Activated naive CD4-positive, alpha-beta T cell treated with anti-CD3 and anti-CD28 coated beads, Interleukin-2, amount 50 U/mL, for 72 hours (primary cell): ENCODE measurements at regions not wholly inside any gene's neighbourhood (a gene's known extent, or its start where the extent isn't known, plus 50 kb on each side); places are given as distances from the start of the nearest gene placed in this dataset.

Source experiments
- ATAC-seq, 2 donors: fragments of 150-1000 bp; cut with Tn5 transposase; 2 replicates each; pipeline ENCODE4 v1.10.0; 2021; ENCODE audit warnings: mild to moderate bottlenecking in 2 of 2, moderate library complexity in 2 of 2
- DNase-seq, 2 donors: peaks; one replicate each; pipeline ENCODE4 v3.0.0; 2021 to 2022; ENCODE audit warnings: low spot score in 2 of 2
- H3K27ac Mint-ChIP-seq, 2 donors: one replicate each; pipeline ENCODE4 v1.8.0; 2022; ENCODE audit warnings: mild to moderate bottlenecking in 2 of 2, mixed read lengths in 2 of 2
- H3K36me3 Mint-ChIP-seq, 2 donors: one replicate each; pipeline ENCODE4 v1.8.0; 2022; ENCODE audit warnings: mixed read lengths in 2 of 2
- H3K9me3 Mint-ChIP-seq, 2 donors: one replicate each; pipeline ENCODE4 v1.8.0; 2022; ENCODE audit warnings: mixed read lengths in 2 of 2

DNA sequence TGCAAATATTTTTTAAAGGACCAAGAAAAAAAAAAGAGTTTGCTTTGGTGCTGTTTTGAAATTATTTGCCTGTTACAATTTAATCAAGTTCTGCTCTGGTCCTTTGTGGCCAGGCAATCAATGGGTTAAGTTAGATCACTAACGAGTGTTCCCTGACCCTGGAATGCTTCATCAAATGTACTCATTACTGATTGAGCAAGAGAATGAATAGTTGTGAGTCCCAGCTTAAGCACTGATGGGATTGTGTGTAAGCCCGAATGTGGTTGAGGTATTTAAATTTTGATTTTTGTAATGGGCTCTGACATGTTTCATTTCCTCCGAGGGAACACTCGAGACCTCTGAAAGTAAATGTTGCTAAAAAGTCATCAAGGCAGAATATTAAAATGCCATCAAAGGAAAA is 699.1 kb downstream of the MCTP2 start:
- no peak overlapping the region for H3K27ac Mint-ChIP-seq

GRCh38 chr15:94930960-94931359 is 699.6 kb downstream of the MCTP2 start:
- DNase-seq (no peak), ATAC-seq (no peak)
- Mint-ChIP-seq H3K9me3 (peaks cover 10 to 11% of the 10 kb centered on the region in 2 donors), H3K36me3 (peaks cover 0 to 9% of the 10 kb centered on the region in 2 donors), H3K27ac (no peak overlapping the region)

More for the DNA sequence above, 699.1 kb downstream of the MCTP2 start:
- DNase-seq (no peak), ATAC-seq (no peak)
- Mint-ChIP-seq H3K9me3 (peaks cover 9 to 10% of the 10 kb centered on the region in 2 donors), H3K36me3 (peaks cover 0 to 7% of the 10 kb centered on the region in 2 donors)

GRCh38 chr15:94934440-94934839 is 703.1 kb downstream of the MCTP2 start:
- H3K36me3 Mint-ChIP-seq: peaks cover 0 to 9% of the 10 kb centered on the region in 2 donors
- peaks cover 10 to 11% of the 10 kb centered on the region in 2 donors for H3K9me3 Mint-ChIP-seq
- no peak for DNase-seq
- ATAC-seq: no peak
- no peak overlapping the region for H3K27ac Mint-ChIP-seq

DNA sequence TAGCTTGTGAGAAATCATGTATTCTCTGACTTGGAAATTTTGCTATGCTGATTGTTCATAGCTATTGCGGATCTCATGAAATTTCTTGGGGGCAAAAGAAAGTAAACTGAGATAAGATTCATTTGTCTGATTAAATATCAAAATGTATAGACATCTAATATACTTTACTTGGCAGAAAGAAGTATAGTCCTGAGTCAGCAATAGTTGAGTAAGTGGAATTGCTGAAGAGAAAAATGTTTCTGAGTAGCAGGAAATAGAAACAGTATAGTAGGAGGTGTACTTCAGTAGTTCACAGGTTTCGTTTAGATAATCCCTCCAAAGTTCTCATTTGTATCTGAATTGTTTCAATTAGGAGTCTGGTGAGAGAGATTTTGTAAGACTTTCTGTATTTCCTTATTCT is 705.9 kb downstream of the MCTP2 start:
- Mint-ChIP-seq H3K9me3 (peaks cover 7 to 10% of the 10 kb centered on the region in 2 donors), H3K27ac (no peak overlapping the region), H3K36me3 (peaks cover 0 to 9% of the 10 kb centered on the region in 2 donors)
- no peak for DNase-seq
- ATAC-seq: no peak

DNA sequence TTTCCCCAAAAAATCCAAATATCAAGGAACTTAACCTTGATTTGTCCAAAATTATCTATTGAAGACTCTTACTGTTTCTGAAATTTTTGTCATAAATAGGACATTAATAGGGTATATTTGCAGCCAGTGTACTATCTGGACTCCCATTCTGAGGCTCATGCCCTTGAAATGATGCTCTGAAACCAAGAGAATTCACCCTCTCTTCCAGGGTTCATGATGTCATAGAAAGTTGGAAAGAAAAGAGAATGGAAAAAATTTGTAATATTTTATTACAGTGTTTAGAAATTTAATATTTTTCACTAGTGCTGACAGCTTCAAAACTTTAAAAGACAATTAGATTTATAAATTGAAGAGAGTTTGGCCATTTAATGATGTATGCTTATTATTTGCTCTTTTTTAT is 712.5 kb downstream of the MCTP2 start:
- H3K9me3 Mint-ChIP-seq: peaks cover 4 to 5% of the 10 kb centered on the region in 2 donors
- H3K36me3 Mint-ChIP-seq: no peaks in the 10 kb centered on the region
- no peak for ATAC-seq
- DNase-seq: no peak
- no peak overlapping the region for H3K27ac Mint-ChIP-seq

DNA sequence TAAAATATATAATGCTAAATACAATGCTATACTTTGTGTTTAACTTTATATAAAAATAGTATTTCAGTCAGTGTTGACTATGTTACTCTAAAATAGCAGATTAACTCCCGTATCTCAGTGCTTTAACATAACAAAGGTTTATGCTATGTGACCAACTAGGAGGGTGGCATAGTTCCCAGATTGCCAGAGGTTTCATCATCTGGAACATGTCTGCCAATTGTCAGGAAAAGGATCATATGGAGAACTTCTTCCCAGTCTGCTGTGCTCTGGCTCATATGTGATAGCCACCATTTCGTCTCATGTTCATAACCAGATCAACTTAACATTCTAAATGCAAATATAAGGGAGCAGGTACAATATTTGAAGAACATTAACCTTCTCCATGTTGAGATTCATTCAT is 720.2 kb downstream of the MCTP2 start:
- no peak for ATAC-seq
- Mint-ChIP-seq H3K27ac (no peak overlapping the region), H3K36me3 (no peaks in the 10 kb centered on the region), H3K9me3 (peaks cover 5 to 12% of the 10 kb centered on the region in 2 donors)
- DNase-seq: no peak

DNA sequence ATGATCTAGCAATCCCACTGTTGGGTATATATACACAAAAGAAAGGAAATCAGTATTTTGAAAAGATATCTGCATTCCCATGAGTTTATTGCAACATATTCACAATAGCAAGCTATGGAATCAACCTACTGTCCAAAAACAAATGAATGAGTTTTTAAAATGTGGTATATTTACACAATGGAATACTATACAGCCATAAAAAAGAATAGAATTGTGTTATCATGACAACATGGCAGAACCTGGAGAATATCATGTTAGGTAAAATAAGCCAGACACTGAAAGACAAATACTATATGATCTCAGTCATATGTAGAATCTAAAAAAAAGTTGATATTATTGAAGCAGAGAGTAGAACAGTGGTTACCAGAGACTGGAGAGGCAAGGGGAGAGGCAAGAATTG is 732.6 kb downstream of the MCTP2 start:
- ATAC-seq (no peak), DNase-seq (no peak)
- peaks cover 9 to 20% of the 10 kb centered on the region in 2 donors for H3K9me3 Mint-ChIP-seq
- H3K27ac Mint-ChIP-seq: no peak overlapping the region
- H3K36me3 Mint-ChIP-seq: no peaks in the 10 kb centered on the region

DNA sequence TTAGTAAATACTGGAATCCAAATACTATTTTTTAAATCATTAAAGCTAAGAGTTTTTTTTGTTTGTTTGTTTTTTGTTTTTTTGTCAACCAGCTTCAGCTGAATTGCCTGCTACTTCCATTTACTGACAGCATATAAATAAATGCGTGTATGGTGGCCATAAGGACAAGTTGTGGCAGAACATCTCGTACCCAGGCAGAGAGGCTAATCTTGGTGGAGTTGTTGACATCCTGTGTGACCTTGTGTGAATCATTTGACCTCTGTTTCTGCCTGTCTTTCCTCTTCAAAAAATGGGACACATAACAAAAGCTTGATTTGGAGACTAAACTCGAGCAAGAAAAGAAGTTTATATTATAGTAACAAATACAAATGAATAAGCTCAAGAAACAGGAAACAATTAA is 734.2 kb downstream of the MCTP2 start:
- DNase-seq (no peak), ATAC-seq (no peak)
- Mint-ChIP-seq H3K27ac (no peak overlapping the region), H3K36me3 (no peaks in the 10 kb centered on the region), H3K9me3 (peaks cover 6 to 16% of the 10 kb centered on the region in 2 donors)

DNA sequence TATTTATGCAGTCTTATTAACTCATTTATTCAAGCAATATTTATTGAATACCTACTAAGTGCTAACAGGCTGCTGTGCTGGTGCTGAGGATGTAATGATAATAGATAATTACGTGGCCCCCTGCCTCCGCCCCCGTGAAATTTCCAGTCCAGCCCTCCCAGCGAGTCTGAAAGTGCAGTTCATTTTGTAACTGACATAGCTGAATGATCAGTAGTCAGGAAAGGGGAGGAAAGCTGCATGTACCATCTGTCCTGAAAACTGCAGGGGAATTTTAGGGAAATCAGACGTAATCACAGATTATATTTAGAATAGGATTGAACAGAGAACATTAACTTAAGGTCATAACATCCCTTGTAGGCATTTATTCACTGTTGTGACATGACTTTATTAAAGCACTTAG is 736.8 kb downstream of the MCTP2 start:
- H3K36me3 Mint-ChIP-seq: no peaks in the 10 kb centered on the region
- no peak for DNase-seq
- H3K27ac Mint-ChIP-seq: no peak overlapping the region
- ATAC-seq: no peak
- peaks cover 5 to 6% of the 10 kb centered on the region in 2 donors for H3K9me3 Mint-ChIP-seq

GRCh38 chr15:94970096-94970495 is 738.7 kb downstream of the MCTP2 start:
- no peak overlapping the region for H3K27ac Mint-ChIP-seq
- DNase-seq (no peak), ATAC-seq (no peak)
- H3K9me3 Mint-ChIP-seq: peaks cover 2 to 3% of the 10 kb centered on the region in 2 donors
- H3K36me3 Mint-ChIP-seq: no peaks in the 10 kb centered on the region

DNA sequence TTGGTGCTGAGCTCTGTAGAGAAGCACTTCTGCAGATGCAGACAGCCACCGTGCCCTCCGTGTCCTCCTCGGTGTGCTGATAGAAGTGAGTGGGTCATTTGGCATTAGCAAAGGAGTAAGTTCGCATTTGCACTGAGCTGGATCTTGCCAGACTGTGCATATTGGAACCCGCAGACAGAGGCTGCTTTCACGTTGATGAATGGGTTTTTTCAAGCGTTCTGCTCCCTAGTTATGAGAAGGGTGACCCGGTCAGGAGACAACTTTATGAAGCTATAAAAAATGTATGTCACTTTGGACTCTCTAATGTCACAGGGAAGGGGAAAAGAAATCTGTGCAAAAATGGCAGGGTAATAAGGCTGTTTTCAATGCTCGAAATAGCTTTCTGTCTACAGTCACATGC is 739.4 kb downstream of the MCTP2 start:
- Mint-ChIP-seq H3K27ac (no peak overlapping the region), H3K9me3 (peaks cover 3 to 5% of the 10 kb centered on the region in 2 donors), H3K36me3 (no peaks in the 10 kb centered on the region)
- ATAC-seq (no peak), DNase-seq (no peak)

DNA sequence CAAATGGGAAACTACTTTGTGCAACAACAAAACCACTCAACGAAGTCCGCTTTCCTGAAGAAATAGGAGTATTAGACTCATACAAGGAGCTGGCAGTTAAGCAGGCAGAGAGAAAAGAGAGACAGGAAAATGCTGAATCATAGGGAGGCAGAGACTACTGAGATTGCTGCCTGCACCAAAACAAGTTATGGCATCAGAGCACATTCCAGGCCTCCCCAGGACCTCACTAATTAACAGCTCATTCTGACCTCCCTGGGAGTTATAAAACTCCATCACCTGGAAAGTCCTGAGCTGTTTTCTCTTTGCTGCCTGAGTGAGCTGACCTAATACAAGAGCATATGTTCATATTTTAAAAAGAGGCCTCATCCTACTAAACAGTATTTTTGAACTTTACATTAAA is 741.0 kb downstream of the MCTP2 start:
- DNase-seq: no peak

DNA sequence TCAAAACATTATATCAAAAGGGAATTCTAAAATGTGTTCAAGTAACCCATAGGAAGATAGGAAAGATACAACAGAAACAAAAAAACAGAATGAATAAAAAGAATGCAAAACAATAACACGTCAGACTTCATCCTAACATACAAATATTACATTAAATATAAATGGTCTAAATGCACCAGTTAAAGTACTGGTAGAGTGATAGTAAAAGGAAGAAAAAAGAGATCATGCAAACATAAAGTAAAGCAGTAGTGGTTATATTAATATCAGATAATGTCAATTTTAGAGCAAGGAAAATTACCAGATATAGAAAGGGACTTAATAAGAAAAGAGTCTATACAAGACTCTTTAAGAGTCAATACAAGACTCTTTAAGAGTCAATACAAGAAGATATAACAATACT is 755.7 kb downstream of the MCTP2 start:
- H3K9me3 Mint-ChIP-seq: peaks cover 17 to 20% of the 10 kb centered on the region in 2 donors
- DNase-seq: no peak
- peaks cover 0 to 8% of the 10 kb centered on the region in 2 donors for H3K36me3 Mint-ChIP-seq
- H3K27ac Mint-ChIP-seq: no peak overlapping the region
- ATAC-seq: no peak

More for the DNA sequence above, 741.0 kb downstream of the MCTP2 start:
- no peak for ATAC-seq
- Mint-ChIP-seq H3K36me3 (no peaks in the 10 kb centered on the region), H3K9me3 (peaks cover 0 to 8% of the 10 kb centered on the region in 2 donors), H3K27ac (no peak overlapping the region)

GRCh38 chr15:94991718-94992117 is 760.4 kb downstream of the MCTP2 start:
- ATAC-seq (no peak), DNase-seq (no peak)
- Mint-ChIP-seq H3K27ac (no peak overlapping the region), H3K9me3 (peaks cover 5 to 13% of the 10 kb centered on the region in 2 donors), H3K36me3 (no peaks in the 10 kb centered on the region)

- Mint-ChIP-seq H3K9me3 (peaks cover 0 to 7% of the 10 kb centered on the region in 2 donors), H3K27ac (no peak overlapping the region), H3K36me3 (no peaks in the 10 kb centered on the region)
- DNase-seq (no peak), ATAC-seq (no peak)
Measured at GRCh38 chr15:95009635-95010034, 778.3 kb downstream of the MCTP2 start.

DNA sequence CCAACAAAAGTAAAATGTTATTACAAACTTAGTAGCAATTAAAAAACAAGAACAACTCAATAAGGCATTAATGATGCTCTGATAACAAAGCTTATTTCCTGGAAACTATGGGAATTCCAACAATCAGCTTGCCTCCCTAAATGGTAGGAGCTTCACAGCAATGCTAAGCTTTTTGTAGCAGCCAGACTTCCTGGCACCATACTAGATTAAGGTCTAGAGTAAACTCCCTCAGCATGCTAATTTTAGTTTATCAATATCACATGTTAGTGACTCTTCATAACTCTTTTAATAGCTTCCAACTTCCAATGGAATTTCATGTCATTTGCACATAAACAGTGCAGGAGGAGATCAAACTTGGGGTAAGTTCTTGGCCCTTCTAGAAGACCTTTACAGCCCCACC is 782.0 kb downstream of the MCTP2 start:
- H3K36me3 Mint-ChIP-seq: no peaks in the 10 kb centered on the region
- no peak overlapping the region for H3K27ac Mint-ChIP-seq
- H3K9me3 Mint-ChIP-seq: peaks cover 0 to 10% of the 10 kb centered on the region in 2 donors
- no peak for DNase-seq
- no peak for ATAC-seq

DNA sequence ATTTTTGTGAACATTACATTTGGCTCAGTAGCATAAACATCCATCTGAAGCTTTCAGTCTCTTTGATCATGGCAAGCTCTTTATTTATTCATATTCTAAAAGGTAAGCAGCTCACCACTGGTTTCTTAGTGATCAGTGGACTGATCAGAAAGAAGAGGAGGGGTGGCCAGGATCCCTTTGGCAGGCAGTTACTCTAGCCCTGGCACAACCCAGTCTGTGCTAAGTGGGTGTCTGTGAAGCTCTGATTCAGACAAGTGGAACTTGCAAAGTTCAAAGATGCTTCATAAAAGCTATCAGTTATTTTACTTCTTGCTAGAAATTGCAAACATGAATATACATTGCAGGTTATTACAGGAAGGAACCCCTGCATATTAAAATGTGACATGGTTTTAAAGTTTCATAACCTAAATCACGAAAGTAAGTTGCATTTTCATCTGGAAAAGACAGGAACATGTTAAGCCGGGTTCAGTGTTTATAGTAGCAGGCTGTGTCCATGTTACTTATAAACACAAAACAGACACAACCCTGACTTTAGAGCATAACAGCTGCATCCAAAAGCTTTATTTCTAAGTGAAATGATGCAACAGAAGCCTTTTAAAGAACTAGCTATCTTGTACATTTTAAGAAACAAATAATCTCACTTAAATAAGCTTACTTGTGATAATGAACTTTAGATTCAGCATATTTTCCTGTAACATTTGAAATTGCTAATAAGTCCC is 785.3 kb downstream of the MCTP2 start:
- Mint-ChIP-seq H3K27ac (no peak overlapping the region), H3K36me3 (no peaks in the 10 kb centered on the region), H3K9me3 (peaks cover 0 to 10% of the 10 kb centered on the region in 2 donors)
- DNase-seq (no peak), ATAC-seq (no peak)

- ATAC-seq: no peak
Measured at GRCh38 chr15:95017666-95018328, 786.4 kb downstream of the MCTP2 start.

More at GRCh38 chr15:95017666-95018328, 786.4 kb downstream of the MCTP2 start:
- DNase-seq: no peak
- Mint-ChIP-seq H3K27ac (no peak overlapping the region), H3K36me3 (no peaks in the 10 kb centered on the region), H3K9me3 (peaks cover 0 to 13% of the 10 kb centered on the region in 2 donors)
